OCI-LY7 (cell line): ENCODE measurements at regions not wholly inside any gene's neighbourhood (a gene's known extent, or its start where the extent isn't known, plus 50 kb on each side); places are given as distances from the start of the nearest gene placed in this dataset.

ENCODE experiments used
- CTCF ChIP-seq: fragments of 200-600 bp; sonication (generic); conservative IDR thresholded peaks from 2 replicates; pipeline ENCODE4 v1.5.1; 2014; ENCODE audit warnings: mild to moderate bottlenecking, antibody characterized with exemption, low read length, moderate library complexity, mixed read lengths
- EZH2phosphoT487 ChIP-seq: fragments of 200-600 bp; sonication (generic); IDR thresholded peaks from 2 replicates; pipeline ENCODE4 v1.6.1; 2018; ENCODE audit warnings: low read depth, borderline replicate concordance, mild to moderate bottlenecking, mixed run types, antibody characterized with exemption, low read length, moderate library complexity, mixed read lengths

- TF ChIP-seq CTCF = no peak
- TF ChIP-seq EZH2phosphoT487 = no peak
These were observed 150.3 kb upstream of the RPL38 start for GRCh38 chr17:74052993-74053711.
